ENCODE measurements at regions not wholly inside any gene's neighbourhood (a gene's known extent, or its start where the extent isn't known, plus 50 kb on each side); places are given as distances from the start of the nearest gene placed in this dataset.

DNA sequence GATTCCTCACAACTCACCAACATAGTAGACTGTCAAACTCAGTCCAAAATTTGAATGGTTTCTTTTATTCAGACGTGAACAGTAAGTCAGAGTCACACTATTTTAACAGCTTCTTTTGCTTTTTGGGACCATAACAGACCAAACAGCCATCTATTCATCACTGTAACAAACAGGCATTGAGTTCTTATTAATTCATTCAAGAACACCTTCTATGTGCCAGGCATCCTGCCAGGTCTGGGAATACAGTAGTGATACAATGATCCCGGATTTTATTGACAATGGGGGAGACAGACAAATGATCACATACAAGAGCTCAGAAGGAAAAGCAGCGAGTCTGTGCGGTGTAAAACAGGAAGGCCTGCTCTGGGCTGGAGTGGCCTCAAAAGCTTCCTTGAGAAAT, 153.3 kb upstream of the ERCC6L2 start:
- Mint-ChIP-seq H3K9me3 (ENCODE audit: insufficient read depth) (no peaks in the 10 kb centered on the region), H3K27ac (no peak overlapping the region), H3K4me3 (no peak overlapping the region), H3K27me3 (no peaks in the 10 kb centered on the region), H3K4me1 (peaks cover 13% of the 10 kb centered on the region)
- 97% methylated on average over 4 of the region's 4 CpGs for WGBS (ENCODE audit: insufficient coverage)
- Histone ChIP-seq H3K27me3 (replicated peaks in 1 of 4; ENCODE audit: control extremely low read depth in 1 of 4, control insufficient read depth in 3 of 4, insufficient read depth in 4 of 4, low read length in 3 of 4) (no peaks in the 10 kb centered on the region), H3K79me2 (ENCODE audit: control insufficient read depth, insufficient read depth, low read length) (no peaks in the 10 kb centered on the region), H3K9me3 (ENCODE audit: control extremely low read depth in 1 of 3, control insufficient read depth in 2 of 3, insufficient read depth in 1 of 3, low read length in 2 of 3) (no peaks in the 10 kb centered on the region), H3K27ac (ENCODE audit: low read length in 2 of 2) (no peak overlapping the region), H3K4me2 (replicated peaks; ENCODE audit: low read depth, low read length, poor library complexity, severe bottlenecking) (no peak overlapping the region), H2AFZ (ENCODE audit: insufficient read depth, low read depth, low read length, poor library complexity, severe bottlenecking) (no peak overlapping the region), H3K36me3 (replicated peaks in 1 of 2; ENCODE audit: control extremely low read depth in 1 of 2, control insufficient read depth in 1 of 2, extremely low read depth in 1 of 2, insufficient read depth in 2 of 2, low read length in 1 of 2) (no peaks in the 10 kb centered on the region), H3K4me3 (ENCODE audit: control extremely low read depth in 1 of 5, extremely low read depth in 1 of 5, insufficient read depth in 1 of 5, low read depth in 2 of 5, low read length in 4 of 5) (no peak overlapping the region), H3K9ac (ENCODE audit: low read length) (no peak overlapping the region), H4K20me1 (ENCODE audit: control insufficient read depth, insufficient read depth, low read length, poor library complexity, severe bottlenecking) (no peaks in the 10 kb centered on the region), H3K4me1 (ENCODE audit: control insufficient read depth in 2 of 2, insufficient read depth in 2 of 2, low read length in 2 of 2) (peaks cover 8 to 14% of the 10 kb centered on the region in 2 donors)
- ChIA-PET POLR2A (no interaction called here), CTCF (interaction anchor here (1.6 kb wide), 1 partner anchor 10 kb away, joined by 4 read pairs; no protein-coding TSS in a partner anchor)
- TF ChIP-seq, protein P1, sequence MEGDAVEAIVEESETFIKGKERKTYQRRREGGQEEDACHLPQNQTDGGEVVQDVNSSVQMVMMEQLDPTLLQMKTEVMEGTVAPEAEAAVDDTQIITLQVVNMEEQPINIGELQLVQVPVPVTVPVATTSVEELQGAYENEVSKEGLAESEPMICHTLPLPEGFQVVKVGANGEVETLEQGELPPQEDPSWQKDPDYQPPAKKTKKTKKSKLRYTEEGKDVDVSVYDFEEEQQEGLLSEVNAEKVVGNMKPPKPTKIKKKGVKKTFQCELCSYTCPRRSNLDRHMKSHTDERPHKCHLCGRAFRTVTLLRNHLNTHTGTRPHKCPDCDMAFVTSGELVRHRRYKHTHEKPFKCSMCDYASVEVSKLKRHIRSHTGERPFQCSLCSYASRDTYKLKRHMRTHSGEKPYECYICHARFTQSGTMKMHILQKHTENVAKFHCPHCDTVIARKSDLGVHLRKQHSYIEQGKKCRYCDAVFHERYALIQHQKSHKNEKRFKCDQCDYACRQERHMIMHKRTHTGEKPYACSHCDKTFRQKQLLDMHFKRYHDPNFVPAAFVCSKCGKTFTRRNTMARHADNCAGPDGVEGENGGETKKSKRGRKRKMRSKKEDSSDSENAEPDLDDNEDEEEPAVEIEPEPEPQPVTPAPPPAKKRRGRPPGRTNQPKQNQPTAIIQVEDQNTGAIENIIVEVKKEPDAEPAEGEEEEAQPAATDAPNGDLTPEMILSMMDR (IDR thresholded peaks at IDR 0.05): no peak
- TF ChIP-seq EZH2 (IDR thresholded peaks at IDR 0.05; ENCODE audit: borderline replicate concordance, insufficient read depth, low read depth, low read length, poor library complexity, severe bottlenecking): no peak
- intact Hi-C loops (cut with micrococcal nuclease): loop anchor here (10.0 kb wide), 1 partner anchor 493 kb away; no protein-coding TSS in a partner anchor
- no peak for DNase-seq
- no peak for ATAC-seq (ENCODE audit: low read depth)

GRCh38 chr9:95721061-95721531, 154.4 kb upstream of the ERCC6L2 start:
- intact Hi-C loops (cut with micrococcal nuclease): loop anchor here (10.0 kb wide), 1 partner anchor 494 kb away; no protein-coding TSS in a partner anchor
- Histone ChIP-seq H3K27me3 (replicated peaks in 1 of 4; ENCODE audit: control extremely low read depth in 1 of 4, control insufficient read depth in 3 of 4, insufficient read depth in 4 of 4, low read length in 3 of 4) (no peaks in the 10 kb centered on the region), H3K9me3 (ENCODE audit: control extremely low read depth in 1 of 3, control insufficient read depth in 2 of 3, insufficient read depth in 1 of 3, low read length in 2 of 3) (peaks cover 0 to 4% (median 0%) of the 10 kb centered on the region in 3 donors), H3K9ac (ENCODE audit: low read length) (no peak overlapping the region), H3K4me3 (ENCODE audit: control extremely low read depth in 1 of 5, extremely low read depth in 1 of 5, insufficient read depth in 1 of 5, low read depth in 2 of 5, low read length in 4 of 5) (no peak overlapping the region), H3K79me2 (ENCODE audit: control insufficient read depth, insufficient read depth, low read length) (no peaks in the 10 kb centered on the region), H3K36me3 (replicated peaks in 1 of 2; ENCODE audit: control extremely low read depth in 1 of 2, control insufficient read depth in 1 of 2, extremely low read depth in 1 of 2, insufficient read depth in 2 of 2, low read length in 1 of 2) (no peaks in the 10 kb centered on the region), H2AFZ (ENCODE audit: insufficient read depth, low read depth, low read length, poor library complexity, severe bottlenecking) (no peak overlapping the region), H3K4me2 (replicated peaks; ENCODE audit: low read depth, low read length, poor library complexity, severe bottlenecking) (no peak overlapping the region), H3K4me1 (ENCODE audit: control insufficient read depth in 2 of 2, insufficient read depth in 2 of 2, low read length in 2 of 2) (peaks cover 8 to 14% of the 10 kb centered on the region in 2 donors), H3K27ac (ENCODE audit: low read length in 2 of 2) (no peak overlapping the region), H4K20me1 (ENCODE audit: control insufficient read depth, insufficient read depth, low read length, poor library complexity, severe bottlenecking) (no peaks in the 10 kb centered on the region)
- ATAC-seq (ENCODE audit: low read depth) (no peak), DNase-seq (no peak)
- Mint-ChIP-seq H3K4me1 (peaks cover 13% of the 10 kb centered on the region), H3K27me3 (no peaks in the 10 kb centered on the region), H3K27ac (no peak overlapping the region), H3K9me3 (ENCODE audit: insufficient read depth) (no peaks in the 10 kb centered on the region), H3K4me3 (no peak overlapping the region)
- TF ChIP-seq, protein P1 (IDR thresholded peaks at IDR 0.05): no peak
- TF ChIP-seq EZH2 (IDR thresholded peaks at IDR 0.05; ENCODE audit: borderline replicate concordance, insufficient read depth, low read depth, low read length, poor library complexity, severe bottlenecking): no peak
- CTCF ChIA-PET: no interaction called here
- POLR2A ChIA-PET: no interaction called here
- WGBS (ENCODE audit: insufficient coverage): 83% methylated on average over 1 of the region's 5 CpGs
